ENCODE measurements at regions not wholly inside any gene's neighbourhood (a gene's known extent, or its start where the extent isn't known, plus 50 kb on each side); places are given as distances from the start of the nearest gene placed in this dataset.

- DNase-seq = no peak
Observed at GRCh38 chr12:125435871-125436270, 370.6 kb downstream of the AACS start.

GRCh38 chr12:125436686-125437085, 371.5 kb downstream of the AACS start:
- no peak for DNase-seq

GRCh38 chr12:125440399-125440798, 375.2 kb downstream of the AACS start:
- DNase-seq = no peak

- no peak for DNase-seq
Observed at GRCh38 chr12:125443341-125443740, 378.1 kb downstream of the AACS start.

GRCh38 chr12:125451408-125451807, 386.2 kb downstream of the AACS start:
- DNase-seq = no peak

GRCh38 chr12:125453751-125454150, 388.5 kb downstream of the AACS start:
- DNase-seq = no peak

- no peak for DNase-seq
Observed at GRCh38 chr12:125454291-125454690, 389.1 kb downstream of the AACS start.

- DNase-seq = no peak
Observed at GRCh38 chr12:125454786-125455480, 389.7 kb downstream of the AACS start.

- DNase-seq = no peak
Observed at GRCh38 chr12:125455556-125455955, 390.3 kb downstream of the AACS start.

- no peak for DNase-seq
Observed at GRCh38 chr12:125458552-125459268, 393.5 kb downstream of the AACS start.

GRCh38 chr12:125461831-125462230, 396.6 kb downstream of the AACS start:
- no peak for DNase-seq

GRCh38 chr12:125463386-125463785, 398.2 kb downstream of the AACS start:
- DNase-seq = no peak

- DNase-seq = no peak
Observed at GRCh38 chr12:125467363-125467762, 402.1 kb downstream of the AACS start.

GRCh38 chr12:125469683-125470082, 404.4 kb downstream of the AACS start:
- no peak for DNase-seq

- DNase-seq = no peak
Observed at GRCh38 chr12:125470838-125471783, 405.9 kb downstream of the AACS start.

- no peak for DNase-seq
Observed at GRCh38 chr12:125473501-125473900, 408.3 kb downstream of the AACS start.

- DNase-seq = no peak
Observed at GRCh38 chr12:125487336-125487735, 422.1 kb downstream of the AACS start.

- DNase-seq = no peak
Observed at GRCh38 chr12:125491553-125491952, 426.3 kb downstream of the AACS start.

GRCh38 chr12:125492354-125493270, 427.4 kb downstream of the AACS start:
- no peak for DNase-seq

GRCh38 chr12:125493704-125494308, 428.6 kb downstream of the AACS start:
- DNase-seq = no peak

GRCh38 chr12:125503128-125503527, 437.9 kb downstream of the AACS start:
- no peak for DNase-seq

- DNase-seq = no peak
Observed at GRCh38 chr12:125509195-125509594, 444.0 kb downstream of the AACS start.
